Kidney (tissue), 13 donors: ENCODE measurements at regions not wholly inside any gene's neighbourhood (a gene's known extent, or its start where the extent isn't known, plus 50 kb on each side); places are given as distances from the start of the nearest gene placed in this dataset.

Experiments used
- DNase-seq, 5 donors: peaks; one replicate each; pipeline ENCODE4 v3.0.0-alpha.2; 2013 to 2020
- FAIRE-seq: peaks from 2 replicates; lab custom pipeline; 2012; peaks lifted over from hg19 to GRCh38; lab: Jason Lieb, UNC
- H3K27ac ChIP-seq, 2 donors: one replicate each; pipeline ENCODE4 v1.7.0; 2013; ENCODE audit warnings: low read depth in 2 of 2, low read length in 2 of 2, inconsistent platforms in 1 of 2
- H3K27me3 ChIP-seq: one replicate; pipeline ENCODE4 v1.7.1; 2013; ENCODE audit warnings: low read length, inconsistent platforms; ENCODE audit not compliant: control insufficient read depth, insufficient read depth
- H3K36me3 ChIP-seq, 3 donors: one replicate each; pipeline versions ENCODE4 v1.7.0 to v1.7.1; 2013; ENCODE audit warnings: low read length in 3 of 3, control low read depth in 1 of 3, inconsistent platforms in 1 of 3; ENCODE audit not compliant: insufficient read depth in 3 of 3, control insufficient read depth in 2 of 3
- H3K4me1 ChIP-seq, 3 donors: one replicate each; pipeline versions ENCODE4 v1.7.0 to v1.7.1; 2013; ENCODE audit warnings: low read length in 3 of 3, inconsistent platforms in 1 of 3, low read depth in 1 of 3; ENCODE audit not compliant: control insufficient read depth in 2 of 3, insufficient read depth in 2 of 3
- H3K4me3 ChIP-seq, 3 donors: one replicate each; pipeline versions ENCODE4 v1.7.0 to v1.8.1; 2013; ENCODE audit warnings: low read length in 3 of 3, control low read depth in 1 of 3, inconsistent platforms in 1 of 3
- H3K9ac ChIP-seq, 3 donors: one replicate each; pipeline versions ENCODE4 v1.7.0 to v1.7.1; 2013; ENCODE audit warnings: low read length in 3 of 3, control low read depth in 1 of 3, inconsistent platforms in 1 of 3
- H3K9me3 ChIP-seq, 3 donors: one replicate each; pipeline versions ENCODE4 v1.7.0 to v1.7.1; 2013; ENCODE audit warnings: low read length in 3 of 3, control low read depth in 1 of 3, inconsistent platforms in 1 of 3; ENCODE audit not compliant: control insufficient read depth in 2 of 3, insufficient read depth in 1 of 3
- CTCF ChIP-seq: IDR thresholded peaks from 3 replicates; pipeline ENCODE4 v1.5.1; 2012; ENCODE audit warnings: mild to moderate bottlenecking, moderate library complexity, borderline replicate concordance; ENCODE audit not compliant: insufficient read depth; ENCODE audit errors: extremely low read depth
- intact Hi-C: fragments of 100-400 bp; cut with DNase I; formaldehyde crosslinking; loops from one replicate; pipeline ENCODE4 v1.11.1; 2022
- donor health status: control.
- donor health status: control.
- donor health status: control.
- donor health status: control.
- donor health status: control.
- donor health status: DM: yes; HTN: yes; CAD: no.
- donor health status: Normal renal cell carcinoma (clear cell type).

DNA sequence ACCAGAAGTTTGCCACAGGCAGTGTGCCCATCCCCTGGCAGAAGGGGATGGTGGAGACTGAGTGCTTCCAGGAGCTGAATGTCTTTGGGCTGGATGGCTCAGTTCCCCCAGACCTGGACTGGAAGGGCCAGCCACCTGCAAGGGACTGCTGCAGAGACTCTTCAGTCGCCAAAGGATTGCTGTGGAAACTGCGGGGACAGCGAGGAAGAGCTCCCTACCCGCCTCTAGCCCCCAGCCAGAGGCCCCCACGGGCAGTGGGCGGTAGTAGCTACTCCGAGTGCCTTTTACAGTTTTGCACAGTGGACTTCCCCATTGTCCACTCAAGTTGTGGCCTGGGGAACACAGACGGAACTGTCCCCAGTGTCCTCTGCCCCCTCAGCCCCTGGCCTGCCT lies 138.5 kb downstream of the ZDHHC20 start:
- no peak for DNase-seq
- Histone ChIP-seq H3K27me3 (no peaks in the 10 kb centered on the region), H3K9ac (no peak overlapping the region), H3K4me3 (no peak overlapping the region), H3K4me1 (no peaks in the 10 kb centered on the region), H3K27ac (no peak overlapping the region), H3K9me3 (no peaks in the 10 kb centered on the region), H3K36me3 (no peaks in the 10 kb centered on the region)
- intact Hi-C loops, result no loop called here
- no peak for FAIRE-seq
- TF ChIP-seq CTCF, result no peak

DNA sequence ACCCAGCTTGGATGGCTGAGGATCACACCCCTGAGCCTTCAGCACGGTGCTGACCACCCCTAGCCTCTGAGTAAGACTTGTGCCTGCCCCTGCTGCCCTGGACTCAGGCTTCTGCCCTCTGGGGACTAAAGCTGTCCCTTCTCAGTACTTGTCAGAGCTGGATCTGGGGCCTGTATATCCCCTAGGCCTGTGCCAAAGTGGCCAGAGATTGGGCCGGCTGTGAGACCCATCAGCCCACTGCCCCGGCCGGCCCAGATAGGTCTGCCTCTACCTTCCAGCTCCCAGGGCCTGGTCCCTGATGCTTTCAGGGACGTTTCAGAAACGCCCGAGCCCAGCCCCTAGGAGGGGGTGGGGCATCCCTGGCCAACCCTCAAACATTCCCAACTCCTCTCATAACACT lies 137.8 kb downstream of the ZDHHC20 start:
- no peak overlapping the region for H3K27ac ChIP-seq
- H3K27me3 ChIP-seq, result no peaks in the 10 kb centered on the region
- no peaks in the 10 kb centered on the region for H3K4me1 ChIP-seq
- DNase-seq, result no peak
- no peak overlapping the region for H3K4me3 ChIP-seq
- TF ChIP-seq CTCF, result no peak
- no peak overlapping the region for H3K9ac ChIP-seq
- no peaks in the 10 kb centered on the region for H3K9me3 ChIP-seq
- FAIRE-seq, result no peak
- no peaks in the 10 kb centered on the region for H3K36me3 ChIP-seq
- intact Hi-C loops, result no loop called here

DNA sequence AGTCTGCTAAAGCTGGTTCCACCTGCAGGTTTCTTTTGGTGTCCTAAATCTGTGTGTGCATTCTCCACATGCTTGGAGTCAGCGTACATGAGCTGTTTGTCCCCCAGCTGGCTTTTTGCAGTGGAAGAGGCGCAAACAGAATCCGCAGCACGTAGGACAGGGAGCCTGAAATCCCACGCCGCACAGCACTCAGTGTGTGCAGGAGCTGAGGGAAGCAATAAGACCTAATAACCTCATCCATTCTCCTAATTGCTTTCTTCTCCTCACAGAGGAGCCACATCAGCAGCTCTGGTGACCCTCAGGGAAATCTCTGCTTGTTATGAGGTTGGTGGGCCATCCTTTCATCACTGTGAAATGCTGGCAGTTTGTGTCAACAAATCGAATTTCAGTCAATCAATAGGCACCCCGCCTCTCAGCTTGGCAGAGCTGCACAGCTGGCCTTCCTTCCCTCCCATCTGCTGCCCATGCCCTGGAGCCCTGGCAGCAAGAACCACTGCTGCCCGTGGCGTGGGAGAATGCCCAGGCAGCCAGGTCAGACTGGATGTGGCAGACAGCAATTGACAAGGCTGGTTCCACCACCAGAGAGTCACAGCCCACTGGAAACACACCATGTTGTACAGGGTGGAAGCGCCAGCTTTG lies 136.7 kb downstream of the ZDHHC20 start:
- Histone ChIP-seq H3K9me3 (no peaks in the 10 kb centered on the region), H3K27ac (no peak overlapping the region), H3K9ac (no peak overlapping the region), H3K27me3 (no peaks in the 10 kb centered on the region), H3K4me3 (no peak overlapping the region), H3K36me3 (no peaks in the 10 kb centered on the region), H3K4me1 (no peaks in the 10 kb centered on the region)
- intact Hi-C loops, result no loop called here
- FAIRE-seq (no peak), DNase-seq (no peak)
- TF ChIP-seq CTCF, result no peak
